GM23338 (cell line): ENCODE measurements at regions not wholly inside any gene's neighbourhood (a gene's known extent, or its start where the extent isn't known, plus 50 kb on each side); places are given as distances from the start of the nearest gene placed in this dataset.

Experiments
- ATAC-seq: fragments of 200-7000 bp; cut with Tn5 transposase; 3 replicates; pipeline ENCODE4 v1.9.1; 2020
- DNase-seq: peaks from one replicate; pipeline ENCODE4 v3.0.0-alpha.2; 2015; ENCODE audit warnings: low spot score
- H2AFZ ChIP-seq: fragments of 200-600 bp; sonication (generic); 2 replicates; pipeline ENCODE4 v1.8.0; 2016; ENCODE audit warnings: antibody characterized with exemption, mild to moderate bottlenecking, moderate library complexity
- H3F3A ChIP-seq: fragments of 200-600 bp; sonication (generic); replicated peaks from 2 replicates; pipeline ENCODE4 v1.8.0; 2017; ENCODE audit warnings: antibody characterized with exemption, mixed run types, low read depth
- H3K27ac ChIP-seq: fragments of 200-600 bp; sonication (generic); 2 replicates; pipeline ENCODE4 v1.6.1; 2016; ENCODE audit warnings: low read depth
- H3K27me3 ChIP-seq: fragments of 200-600 bp; sonication (generic); 2 replicates; pipeline ENCODE4 v1.8.0; 2016; ENCODE audit warnings: mild to moderate bottlenecking, mixed run types, moderate library complexity; ENCODE audit not compliant: insufficient read depth
- H3K36me3 ChIP-seq: fragments of 200-600 bp; sonication (generic); 2 replicates; pipeline ENCODE4 v1.8.0; 2016; ENCODE audit warnings: mild to moderate bottlenecking; ENCODE audit not compliant: insufficient read depth
- H3K4me1 ChIP-seq: fragments of 200-600 bp; sonication (generic); 2 replicates; pipeline ENCODE4 v1.8.0; 2016; ENCODE audit warnings: mild to moderate bottlenecking, moderate library complexity; ENCODE audit not compliant: insufficient read depth
- H3K4me2 ChIP-seq: fragments of 200-600 bp; sonication (generic); 2 replicates; pipeline ENCODE4 v1.7.1; 2017; ENCODE audit warnings: mixed run types
- H3K4me3 ChIP-seq: fragments of 200-600 bp; sonication (generic); 2 replicates; pipeline ENCODE4 v1.6.1; 2016; ENCODE audit warnings: mixed run types
- H3K79me2 ChIP-seq: fragments of 200-600 bp; sonication (generic); replicated peaks from 2 replicates; pipeline ENCODE4 v1.8.0; 2017; ENCODE audit warnings: mild to moderate bottlenecking; ENCODE audit not compliant: insufficient read depth
- H3K9me2 ChIP-seq: fragments of 200-600 bp; sonication (generic); 2 replicates; pipeline ENCODE4 v1.8.0; 2017; ENCODE audit not compliant: insufficient read depth
- H4K20me1 ChIP-seq: fragments of 200-600 bp; sonication (generic); replicated peaks from 2 replicates; pipeline ENCODE4 v1.8.0; 2017; ENCODE audit warnings: mild to moderate bottlenecking; ENCODE audit not compliant: insufficient read depth
- H3K27ac Mint-ChIP-seq: 2 replicates; pipeline ENCODE4 v1.8.0; 2020; ENCODE audit warnings: inconsistent platforms, mild to moderate bottlenecking, moderate library complexity, mixed read lengths
- H3K27me3 Mint-ChIP-seq: 3 replicates; pipeline ENCODE4 v1.8.0; 2022; ENCODE audit warnings: low read depth, mild to moderate bottlenecking, moderate library complexity, mixed read lengths, inconsistent platforms; ENCODE audit not compliant: insufficient read depth, poor library complexity
- H3K36me3 Mint-ChIP-seq: 3 replicates; pipeline ENCODE4 v1.8.0; 2021; ENCODE audit warnings: low read depth, mild to moderate bottlenecking, inconsistent platforms, moderate library complexity, mixed read lengths
- H3K4me1 Mint-ChIP-seq: 3 replicates; pipeline ENCODE4 v1.8.0; 2020; ENCODE audit warnings: mild to moderate bottlenecking, inconsistent platforms, mixed read lengths
- H3K4me3 Mint-ChIP-seq: 3 replicates; pipeline ENCODE4 v1.8.0; 2021; ENCODE audit warnings: moderate library complexity, mild to moderate bottlenecking, inconsistent platforms, mixed read lengths
- H3K9me3 Mint-ChIP-seq: 3 replicates; pipeline ENCODE4 v1.8.0; 2020; ENCODE audit warnings: moderate library complexity, mild to moderate bottlenecking, inconsistent platforms, mixed read lengths
- CREB1 ChIP-seq: fragments of 250-450 bp; sonication (Bioruptor Pico); IDR thresholded peaks from 2 replicates; pipeline ENCODE4 v1.5.0; 2020; ENCODE audit warnings: low read depth, mild to moderate bottlenecking, moderate library complexity
- CTCF ChIP-seq, 2 experiments: fragments of 200-600 bp in 1 of 2; sonication (generic) in 1 of 2; conservative IDR thresholded peaks; 2 replicates each; pipeline versions ENCODE4 v1.5.1 to v1.6.1; 2016 to 2017; ENCODE audit warnings: antibody characterized with exemption in 2 of 2, low read depth in 2 of 2, mild to moderate bottlenecking in 2 of 2, moderate library complexity in 1 of 2
- ETS1 ChIP-seq: IDR thresholded peaks from 2 replicates; pipeline ENCODE4 v1.6.1; 2016; ENCODE audit warnings: antibody characterized with exemption
- EZH2 ChIP-seq: fragments of 200-600 bp; sonication (generic); IDR thresholded peaks from one replicate; pipeline ENCODE4 v1.8.0; 2017; ENCODE audit warnings: antibody characterized with exemption, mild to moderate bottlenecking, low read depth; ENCODE audit not compliant: unreplicated experiment
- EZH2phosphoT487 ChIP-seq: fragments of 200-600 bp; sonication (generic); IDR thresholded peaks from one replicate; pipeline ENCODE4 v1.8.1; 2018; ENCODE audit warnings: antibody characterized with exemption; ENCODE audit not compliant: unreplicated experiment
- JUNB ChIP-seq: IDR thresholded peaks from one replicate; pipeline ENCODE4 v1.6.1; 2016; ENCODE audit warnings: antibody characterized with exemption; ENCODE audit not compliant: unreplicated experiment
- NANOG ChIP-seq: IDR thresholded peaks from 2 replicates; pipeline ENCODE4 v1.6.1; 2016; ENCODE audit warnings: antibody characterized with exemption, borderline replicate concordance
- POLR2AphosphoS5 ChIP-seq: IDR thresholded peaks from 2 replicates; pipeline ENCODE4 v1.6.1; 2016; ENCODE audit warnings: antibody characterized with exemption, low read depth
- REST ChIP-seq: IDR thresholded peaks from one replicate; pipeline ENCODE4 v1.6.1; 2018; ENCODE audit warnings: antibody characterized with exemption; ENCODE audit not compliant: unreplicated experiment
- STAT1 ChIP-seq: IDR thresholded peaks from one replicate; pipeline ENCODE4 v1.6.1; 2016; ENCODE audit warnings: antibody characterized with exemption; ENCODE audit not compliant: unreplicated experiment
- ZNF114 ChIP-seq: fragments of 250-450 bp; sonication (Bioruptor Pico); IDR thresholded peaks from 2 replicates; pipeline ENCODE4 v1.5.0; 2020; ENCODE audit warnings: mild to moderate bottlenecking, moderate library complexity
- ZNF331 ChIP-seq: fragments of 250-450 bp; sonication (Bioruptor Pico); IDR thresholded peaks from 2 replicates; pipeline ENCODE4 v1.5.0; 2020; ENCODE audit warnings: low read depth, mild to moderate bottlenecking, moderate library complexity
- ZNF462 ChIP-seq: fragments of 250-450 bp; sonication (Bioruptor Pico); IDR thresholded peaks from 2 replicates; pipeline ENCODE4 v1.5.0; 2020; ENCODE audit warnings: mild to moderate bottlenecking, moderate library complexity

- Histone ChIP-seq H3K27me3 (no peaks in the 10 kb centered on the region), H3K79me2 (no peaks in the 10 kb centered on the region), H3K27ac (no peak overlapping the region), H3K36me3 (no peaks in the 10 kb centered on the region), H3F3A (no peaks in the 10 kb centered on the region), H2AFZ (no peak overlapping the region), H4K20me1 (no peaks in the 10 kb centered on the region), H3K9me2 (no peaks in the 10 kb centered on the region), H3K4me1 (no peaks in the 10 kb centered on the region), H3K4me2 (no peak overlapping the region), H3K4me3 (no peak overlapping the region)
- H3K27ac Mint-ChIP-seq = no peak overlapping the region
- H3K36me3 Mint-ChIP-seq = no peaks in the 10 kb centered on the region
- DNase-seq (no peak), ATAC-seq (no peak)
- H3K9me3 Mint-ChIP-seq = no peaks in the 10 kb centered on the region
- TF ChIP-seq ZNF331 (CRISPR knock-in tag) (no peak), CTCF (conservative IDR thresholded peaks at IDR 0.05; ENCODE audit: low read depth in 2 of 2) (no peak), CREB1 (CRISPR knock-in tag) (no peak), EZH2phosphoT487 (no peak), STAT1 (no peak), JUNB (no peak), ETS1 (no peak), NANOG (no peak), POLR2AphosphoS5 (no peak), ZNF462 (CRISPR knock-in tag) (no peak), ZNF114 (CRISPR knock-in tag) (no peak), REST (no peak), EZH2 (no peak)
- H3K27me3 Mint-ChIP-seq = no peaks in the 10 kb centered on the region
- H3K4me1 Mint-ChIP-seq = no peaks in the 10 kb centered on the region
- H3K4me3 Mint-ChIP-seq = no peak overlapping the region
These were observed 1128.4 kb upstream of the MAP3K7 start for GRCh38 chr6:91715171-91715805.
